SK-N-SH treated with all-trans-retinoic acid at 6 μM for 48 hours (cell line): ENCODE measurements at regions not wholly inside any gene's neighbourhood (a gene's known extent, or its start where the extent isn't known, plus 50 kb on each side); places are given as distances from the start of the nearest gene placed in this dataset.

Experiments used
- BACH2 ChIP-seq: fragments of 250-450 bp; sonication (Bioruptor Pico); IDR thresholded peaks from 2 replicates; pipeline ENCODE4 v1.9.0; 2021; ENCODE audit warnings: mild to moderate bottlenecking, borderline replicate concordance
- TOX ChIP-seq: fragments of 250-450 bp; sonication (Bioruptor Pico); IDR thresholded peaks from 2 replicates; pipeline ENCODE4 v1.8.0; 2021; ENCODE audit warnings: mild to moderate bottlenecking, moderate library complexity, borderline replicate concordance
- TF ChIP-seq, protein P1 (sequence below): fragments of 250-450 bp; sonication (Bioruptor Pico); IDR thresholded peaks from 2 replicates; pipeline ENCODE4 v1.5.1; 2020; ENCODE audit warnings: low read depth, mild to moderate bottlenecking, moderate library complexity

DNA sequence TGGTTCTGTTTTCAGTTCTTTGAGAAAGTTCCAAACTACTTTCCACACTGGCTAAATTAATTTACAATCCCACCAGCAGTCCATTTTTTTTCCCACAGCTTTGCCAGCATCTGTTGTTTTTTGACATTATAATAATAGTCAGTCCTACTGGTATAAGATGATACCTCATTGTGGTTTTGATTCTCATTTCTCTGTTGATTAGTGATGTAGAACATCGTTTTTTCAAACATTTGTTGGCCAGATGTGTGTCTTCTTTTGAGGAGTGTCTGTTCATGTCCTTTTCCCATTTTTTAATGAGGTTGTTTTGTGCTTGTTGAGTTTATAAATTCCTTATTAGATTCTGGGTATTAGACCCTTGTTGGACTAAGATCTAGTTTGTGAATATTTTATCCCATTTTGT, 376.8 kb upstream of the NT5C1B start:
- TF ChIP-seq BACH2 (CRISPR knock-in tag) (no peak), TOX (CRISPR knock-in tag) (no peak)
- TF ChIP-seq, protein P1, sequence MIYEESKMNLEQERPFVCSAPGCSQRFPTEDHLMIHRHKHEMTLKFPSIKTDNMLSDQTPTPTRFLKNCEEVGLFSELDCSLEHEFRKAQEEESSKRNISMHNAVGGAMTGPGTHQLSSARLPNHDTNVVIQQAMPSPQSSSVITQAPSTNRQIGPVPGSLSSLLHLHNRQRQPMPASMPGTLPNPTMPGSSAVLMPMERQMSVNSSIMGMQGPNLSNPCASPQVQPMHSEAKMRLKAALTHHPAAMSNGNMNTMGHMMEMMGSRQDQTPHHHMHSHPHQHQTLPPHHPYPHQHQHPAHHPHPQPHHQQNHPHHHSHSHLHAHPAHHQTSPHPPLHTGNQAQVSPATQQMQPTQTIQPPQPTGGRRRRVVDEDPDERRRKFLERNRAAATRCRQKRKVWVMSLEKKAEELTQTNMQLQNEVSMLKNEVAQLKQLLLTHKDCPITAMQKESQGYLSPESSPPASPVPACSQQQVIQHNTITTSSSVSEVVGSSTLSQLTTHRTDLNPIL (CRISPR knock-in tag): no peak
